ENCODE measurements at regions not wholly inside any gene's neighbourhood (a gene's known extent, or its start where the extent isn't known, plus 50 kb on each side); places are given as distances from the start of the nearest gene placed in this dataset.

GRCh38 chr4:131159261-131159660 lies 1989.8 kb upstream of the PCDH10 start:
- Mint-ChIP-seq H3K36me3 (ENCODE audit: low read depth) (no peaks in the 10 kb centered on the region), H3K9me3 (ENCODE audit: low read depth) (no peaks in the 10 kb centered on the region), H3K4me3 (ENCODE audit: unreplicated experiment) (no peak overlapping the region), H3K27me3 (ENCODE audit: low read depth) (no peaks in the 10 kb centered on the region), H3K27ac (ENCODE audit: unreplicated experiment) (no peak overlapping the region), H3K4me1 (ENCODE audit: low read depth) (no peaks in the 10 kb centered on the region)
- TF ChIP-seq CTCF (IDR thresholded peaks at IDR 0.05) = no peak
- no peak for DNase-seq (ENCODE audit: low spot score)

GRCh38 chr4:131192318-131192717 lies 1956.8 kb upstream of the PCDH10 start:
- TF ChIP-seq CTCF (IDR thresholded peaks at IDR 0.05) = no peak
- no peak overlapping the region for H3K27ac Mint-ChIP-seq (ENCODE audit: unreplicated experiment)

GRCh38 chr4:131207589-131207988 lies 1941.5 kb upstream of the PCDH10 start:
- no peaks in the 10 kb centered on the region for H3K4me1 Mint-ChIP-seq (ENCODE audit: low read depth)
- no peak overlapping the region for H3K4me3 Mint-ChIP-seq (ENCODE audit: unreplicated experiment)
- no peak for TF ChIP-seq CTCF (IDR thresholded peaks at IDR 0.05)
- peaks cover 3% of the 10 kb centered on the region for H3K9me3 Mint-ChIP-seq (ENCODE audit: low read depth)
- no peaks in the 10 kb centered on the region for H3K27me3 Mint-ChIP-seq (ENCODE audit: low read depth)
- no peak for DNase-seq (ENCODE audit: low spot score)
- no peaks in the 10 kb centered on the region for H3K36me3 Mint-ChIP-seq (ENCODE audit: low read depth)
- H3K27ac Mint-ChIP-seq (ENCODE audit: unreplicated experiment) = no peak overlapping the region

More at GRCh38 chr4:131192318-131192717, 1956.8 kb upstream of the PCDH10 start:
- Mint-ChIP-seq H3K9me3 (ENCODE audit: low read depth) (peaks cover 4% of the 10 kb centered on the region), H3K27me3 (ENCODE audit: low read depth) (peaks cover 4% of the 10 kb centered on the region), H3K36me3 (ENCODE audit: low read depth) (no peaks in the 10 kb centered on the region), H3K4me1 (ENCODE audit: low read depth) (no peaks in the 10 kb centered on the region), H3K4me3 (ENCODE audit: unreplicated experiment) (no peak overlapping the region)
- DNase-seq (ENCODE audit: low spot score) = no peak

DNA sequence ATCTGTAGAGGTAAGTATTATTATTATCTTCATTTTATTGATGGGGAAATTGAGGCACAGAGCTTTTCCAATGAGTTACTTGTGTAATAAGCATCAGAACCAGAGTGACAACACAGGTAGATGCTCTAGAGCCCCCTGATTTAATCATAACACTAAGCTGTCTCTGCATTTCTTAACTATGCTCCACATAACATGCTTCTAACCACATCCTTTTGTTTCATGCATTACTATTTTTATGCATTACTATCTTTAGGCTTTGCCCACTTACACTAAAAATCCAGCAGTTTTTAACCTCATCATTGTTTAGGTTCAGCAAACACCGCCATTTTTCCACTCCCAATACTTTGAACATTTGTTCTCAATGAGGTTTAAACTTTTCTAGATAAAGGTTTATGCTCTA lies 1900.8 kb upstream of the PCDH10 start:
- H3K27ac Mint-ChIP-seq (ENCODE audit: unreplicated experiment) = no peak overlapping the region
- no peak for TF ChIP-seq CTCF (IDR thresholded peaks at IDR 0.05)
- H3K4me3 Mint-ChIP-seq (ENCODE audit: unreplicated experiment) = no peak overlapping the region
- H3K4me1 Mint-ChIP-seq (ENCODE audit: low read depth) = no peaks in the 10 kb centered on the region
- no peaks in the 10 kb centered on the region for H3K36me3 Mint-ChIP-seq (ENCODE audit: low read depth)
- no peak for DNase-seq (ENCODE audit: low spot score)
- peaks cover 1% of the 10 kb centered on the region for H3K27me3 Mint-ChIP-seq (ENCODE audit: low read depth)
- peaks cover 4% of the 10 kb centered on the region for H3K9me3 Mint-ChIP-seq (ENCODE audit: low read depth)

DNA sequence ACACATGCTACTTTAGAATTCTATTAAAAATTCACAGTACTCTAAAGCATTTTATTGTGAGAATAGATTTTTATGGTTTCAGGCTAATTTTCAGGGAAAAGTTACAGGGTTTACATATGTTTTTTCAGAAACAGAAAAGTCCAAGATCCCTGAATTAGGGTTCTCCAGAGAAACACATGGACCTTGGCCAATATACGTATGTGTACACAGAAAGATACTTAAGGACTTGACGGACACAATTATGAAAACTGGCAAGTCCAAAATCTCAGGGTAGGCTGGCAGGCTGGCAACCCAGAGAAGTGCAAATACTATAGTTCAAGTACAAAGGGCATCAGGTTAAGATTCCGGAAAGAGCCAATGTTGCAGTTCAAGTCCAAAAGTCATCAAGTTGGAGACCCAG lies 1897.8 kb upstream of the PCDH10 start:
- Mint-ChIP-seq H3K4me1 (ENCODE audit: low read depth) (no peaks in the 10 kb centered on the region), H3K27ac (ENCODE audit: unreplicated experiment) (no peak overlapping the region), H3K4me3 (ENCODE audit: unreplicated experiment) (no peak overlapping the region), H3K36me3 (ENCODE audit: low read depth) (no peaks in the 10 kb centered on the region), H3K27me3 (ENCODE audit: low read depth) (peaks cover 1% of the 10 kb centered on the region), H3K9me3 (ENCODE audit: low read depth) (no peaks in the 10 kb centered on the region)
- TF ChIP-seq CTCF (IDR thresholded peaks at IDR 0.05) = no peak
- no peak for DNase-seq (ENCODE audit: low spot score)

Data from chondrocyte (in vitro differentiated cells).